Uterus (tissue), 3 donors: ENCODE measurements at regions not wholly inside any gene's neighbourhood (a gene's known extent, or its start where the extent isn't known, plus 50 kb on each side); places are given as distances from the start of the nearest gene placed in this dataset.

Experiments
- DNase-seq, 2 donors: peaks; one replicate each; pipeline ENCODE4 v3.0.0-alpha.2; 2019 to 2020
- H3K27ac ChIP-seq, 2 donors: fragments of 200-600 bp; sonication (generic); 1 replicate in 1 of 2; 2 replicates in 1 of 2; pipeline ENCODE4 v1.5.1; 2016 to 2018
- H3K27me3 ChIP-seq, 2 donors: fragments of 200-600 bp; sonication (generic); one replicate each; pipeline ENCODE4 v1.5.1; 2018 to 2019; ENCODE audit warnings: control low read depth in 1 of 2
- H3K36me3 ChIP-seq, 2 donors: fragments of 200-600 bp; sonication (generic); one replicate each; pipeline ENCODE4 v1.5.1; 2019; ENCODE audit warnings: control low read depth in 1 of 2
- H3K4me1 ChIP-seq, 2 donors: fragments of 200-600 bp; sonication (generic); one replicate each; pipeline ENCODE4 v1.5.1; 2018 to 2019; ENCODE audit warnings: control low read depth in 1 of 2
- H3K4me3 ChIP-seq, 2 donors: fragments of 200-600 bp; sonication (generic); 1 replicate in 1 of 2; 2 replicates in 1 of 2; pipeline ENCODE4 v1.5.1; 2018 to 2019; ENCODE audit warnings: mild to moderate bottlenecking in 1 of 2
- H3K9me3 ChIP-seq, 2 donors: fragments of 200-600 bp; sonication (generic); one replicate each; pipeline ENCODE4 v1.5.1; 2019; ENCODE audit warnings: control low read depth in 1 of 2
- POLR2A ChIP-seq, 2 donors: fragments of 450-650 bp; IDR thresholded peaks; one replicate each; pipeline ENCODE4 v1.6.1; 2016; ENCODE audit warnings: antibody characterized with exemption in 2 of 2, mild to moderate bottlenecking in 1 of 2, moderate library complexity in 1 of 2
- intact Hi-C: fragments of 100-400 bp; cut with DNase I; formaldehyde crosslinking; loops from one replicate; pipeline ENCODE4 v1.15.1; 2023; ENCODE audit warnings: low total_unique reads
- TF ChIP-seq, protein P1 (sequence below), 4 experiments: fragments of 200-600 bp in 2 of 4; fragments of 450-650 bp in 2 of 4; sonication (generic) in 2 of 4; IDR thresholded peaks; one replicate each; pipeline ENCODE4 v1.5.1; 2016 to 2019; ENCODE audit warnings: antibody characterized with exemption in 4 of 4, mild to moderate bottlenecking in 2 of 4, moderate library complexity in 1 of 4
- donor health status: DM: yes; HTN: yes; CAD: no.

DNA sequence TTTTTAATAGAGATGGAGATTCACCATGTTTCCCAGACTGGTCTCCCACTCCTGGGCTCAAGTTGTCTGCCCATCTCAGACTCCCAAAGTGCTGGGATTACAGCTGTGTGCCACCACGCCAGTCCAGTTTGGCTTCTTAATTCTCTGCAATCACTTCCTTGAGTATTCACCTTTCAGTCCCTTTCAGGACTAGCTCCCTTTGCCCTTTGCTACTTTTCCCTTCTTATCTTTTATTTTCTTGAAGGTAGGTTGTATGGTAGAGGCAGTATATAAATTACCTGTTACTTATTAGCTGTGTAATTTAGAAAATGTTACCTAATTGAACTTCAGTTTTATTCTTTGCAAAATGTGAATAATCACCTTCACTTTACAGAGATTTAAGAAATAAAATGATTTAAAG lies 285.8 kb downstream of the FGF9 start:
- Histone ChIP-seq H3K36me3 (no peaks in the 10 kb centered on the region), H3K4me1 (no peaks in the 10 kb centered on the region), H3K27ac (no peak overlapping the region), H3K27me3 (no peaks in the 10 kb centered on the region), H3K9me3 (no peaks in the 10 kb centered on the region), H3K4me3 (no peak overlapping the region)
- TF ChIP-seq, protein P1, sequence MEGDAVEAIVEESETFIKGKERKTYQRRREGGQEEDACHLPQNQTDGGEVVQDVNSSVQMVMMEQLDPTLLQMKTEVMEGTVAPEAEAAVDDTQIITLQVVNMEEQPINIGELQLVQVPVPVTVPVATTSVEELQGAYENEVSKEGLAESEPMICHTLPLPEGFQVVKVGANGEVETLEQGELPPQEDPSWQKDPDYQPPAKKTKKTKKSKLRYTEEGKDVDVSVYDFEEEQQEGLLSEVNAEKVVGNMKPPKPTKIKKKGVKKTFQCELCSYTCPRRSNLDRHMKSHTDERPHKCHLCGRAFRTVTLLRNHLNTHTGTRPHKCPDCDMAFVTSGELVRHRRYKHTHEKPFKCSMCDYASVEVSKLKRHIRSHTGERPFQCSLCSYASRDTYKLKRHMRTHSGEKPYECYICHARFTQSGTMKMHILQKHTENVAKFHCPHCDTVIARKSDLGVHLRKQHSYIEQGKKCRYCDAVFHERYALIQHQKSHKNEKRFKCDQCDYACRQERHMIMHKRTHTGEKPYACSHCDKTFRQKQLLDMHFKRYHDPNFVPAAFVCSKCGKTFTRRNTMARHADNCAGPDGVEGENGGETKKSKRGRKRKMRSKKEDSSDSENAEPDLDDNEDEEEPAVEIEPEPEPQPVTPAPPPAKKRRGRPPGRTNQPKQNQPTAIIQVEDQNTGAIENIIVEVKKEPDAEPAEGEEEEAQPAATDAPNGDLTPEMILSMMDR (IDR thresholded peaks at IDR 0.05): no peak
- no peak for TF ChIP-seq POLR2A (IDR thresholded peaks at IDR 0.05)
- intact Hi-C loops: no loop called here
- no peak for DNase-seq

DNA sequence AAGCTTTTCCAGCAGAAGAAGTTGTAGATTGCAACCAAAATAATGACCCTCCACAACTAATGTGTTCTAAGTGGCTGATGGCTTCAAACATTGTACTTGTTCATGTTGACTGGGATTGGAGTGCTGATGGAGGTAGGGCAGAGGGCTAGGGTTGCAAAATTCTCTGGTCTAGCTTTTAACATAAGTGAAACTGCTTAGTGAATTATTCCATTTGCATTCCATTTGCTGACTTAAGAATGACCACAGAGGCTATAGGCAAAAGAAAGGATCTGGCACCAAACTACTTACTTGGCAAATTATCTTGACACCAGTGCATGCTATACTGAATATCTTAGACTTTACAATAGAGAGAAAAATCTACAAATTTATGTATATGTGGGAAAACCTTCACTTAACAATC lies 287.0 kb downstream of the FGF9 start:
- H3K4me1 ChIP-seq: no peaks in the 10 kb centered on the region
- H3K27me3 ChIP-seq: no peaks in the 10 kb centered on the region
- H3K36me3 ChIP-seq: no peaks in the 10 kb centered on the region
- H3K9me3 ChIP-seq: no peaks in the 10 kb centered on the region
- no peak for DNase-seq
- no peak overlapping the region for H3K4me3 ChIP-seq
- intact Hi-C loops: no loop called here
- no peak overlapping the region for H3K27ac ChIP-seq
- TF ChIP-seq, protein P1 (IDR thresholded peaks at IDR 0.05): no peak
- TF ChIP-seq POLR2A (IDR thresholded peaks at IDR 0.05): no peak

DNA sequence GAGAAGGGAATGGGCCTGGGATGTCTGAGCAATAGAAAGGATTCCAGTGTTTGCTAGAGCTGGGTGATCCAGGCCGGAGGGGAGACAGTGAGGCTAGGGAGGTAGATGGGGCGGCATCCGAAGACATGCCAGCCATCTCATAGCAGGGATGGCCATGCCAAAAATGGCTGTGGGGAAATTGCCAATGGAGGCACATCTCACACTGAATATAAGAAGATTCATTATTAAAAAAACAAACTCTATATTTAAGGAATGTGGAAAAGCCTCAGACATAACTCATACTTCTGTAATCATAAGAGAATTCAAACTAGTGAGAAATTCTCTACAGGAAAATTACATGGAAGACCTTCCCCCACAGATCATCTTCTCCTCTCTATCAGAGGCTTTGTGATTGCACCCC lies 289.2 kb downstream of the FGF9 start:
- intact Hi-C loops: no loop called here
- no peaks in the 10 kb centered on the region for H3K36me3 ChIP-seq
- no peak for DNase-seq
- H3K27ac ChIP-seq: no peak overlapping the region
- H3K4me3 ChIP-seq: no peak overlapping the region
- H3K4me1 ChIP-seq: no peaks in the 10 kb centered on the region
- H3K27me3 ChIP-seq: no peaks in the 10 kb centered on the region
- H3K9me3 ChIP-seq: no peaks in the 10 kb centered on the region
- TF ChIP-seq, protein P1 (IDR thresholded peaks at IDR 0.05): no peak
- TF ChIP-seq POLR2A (IDR thresholded peaks at IDR 0.05): no peak

DNA sequence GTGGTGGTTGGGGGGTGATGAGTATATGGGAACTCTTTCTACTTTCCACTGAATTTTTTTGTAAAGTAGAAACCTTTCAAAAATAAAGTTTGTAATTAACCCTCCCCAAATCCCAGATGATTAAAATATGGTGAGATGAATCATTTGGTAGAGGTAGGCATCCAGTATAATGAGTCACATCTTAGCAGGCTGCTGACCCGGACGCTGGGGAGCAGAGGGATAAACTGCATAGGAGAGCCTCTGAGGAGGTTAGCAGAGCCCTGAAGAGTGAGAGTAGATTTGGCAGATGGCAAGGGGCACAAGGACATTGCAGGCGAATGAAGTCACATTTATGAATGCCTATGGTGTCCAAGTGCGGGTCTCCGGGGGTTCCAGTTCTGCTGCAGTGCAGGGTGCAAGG lies 293.8 kb downstream of the FGF9 start:
- H3K4me3 ChIP-seq: no peak overlapping the region
- no peaks in the 10 kb centered on the region for H3K9me3 ChIP-seq
- TF ChIP-seq POLR2A (IDR thresholded peaks at IDR 0.05): no peak
- TF ChIP-seq, protein P1 (IDR thresholded peaks at IDR 0.05): no peak
- no peaks in the 10 kb centered on the region for H3K36me3 ChIP-seq
- intact Hi-C loops: no loop called here
- H3K4me1 ChIP-seq: no peaks in the 10 kb centered on the region
- DNase-seq: no peak
- H3K27me3 ChIP-seq: no peaks in the 10 kb centered on the region
- no peak overlapping the region for H3K27ac ChIP-seq

DNA sequence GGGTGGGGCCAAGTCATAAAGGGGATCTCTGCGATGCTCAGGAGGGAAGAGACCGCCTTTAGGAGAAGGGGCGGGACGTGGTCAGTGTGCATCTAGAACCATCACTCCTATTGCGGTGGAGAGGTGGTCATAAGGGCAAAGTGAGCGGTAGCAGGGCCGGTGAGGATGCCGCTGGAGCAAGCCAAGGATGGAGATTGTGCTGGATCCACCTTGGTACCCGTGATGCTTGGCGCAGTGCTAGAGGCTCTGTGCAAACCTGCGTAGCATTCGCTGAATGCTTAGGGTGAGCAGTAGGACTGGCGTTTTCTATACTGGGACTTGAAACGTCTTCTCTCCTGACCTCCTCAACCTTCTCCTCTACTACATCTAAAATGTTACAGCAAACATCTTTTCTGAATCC lies 294.2 kb downstream of the FGF9 start:
- Histone ChIP-seq H3K9me3 (no peaks in the 10 kb centered on the region), H3K27ac (no peak overlapping the region), H3K4me1 (no peaks in the 10 kb centered on the region), H3K27me3 (no peaks in the 10 kb centered on the region), H3K4me3 (no peak overlapping the region), H3K36me3 (no peaks in the 10 kb centered on the region)
- no peak for DNase-seq
- intact Hi-C loops: no loop called here
- no peak for TF ChIP-seq POLR2A (IDR thresholded peaks at IDR 0.05)
- TF ChIP-seq, protein P1 (IDR thresholded peaks at IDR 0.05): no peak
